HL-60 (cell line): ENCODE measurements at regions not wholly inside any gene's neighbourhood (a gene's known extent, or its start where the extent isn't known, plus 50 kb on each side); places are given as distances from the start of the nearest gene placed in this dataset.

ENCODE experiments used
- DNase-seq, 2 experiments: peaks; one replicate each; pipeline ENCODE4 v3.0.0-alpha.2; 2010 to 2020; ENCODE audit warnings: low read depth in 1 of 2, low spot score in 1 of 2
- H3K27ac ChIP-seq: fragments of 250-450 bp; sonication (Bioruptor Pico); replicated peaks from 2 replicates; pipeline ENCODE4 v1.5.1; 2020; ENCODE audit warnings: mild to moderate bottlenecking, moderate library complexity
- H3K27me3 ChIP-seq: fragments of 250-450 bp; sonication (Bioruptor Pico); 2 replicates; pipeline ENCODE4 v1.5.1; 2021; ENCODE audit warnings: mild to moderate bottlenecking, moderate library complexity; ENCODE audit not compliant: insufficient read depth, poor library complexity, severe bottlenecking
- H3K4me3 ChIP-seq: replicated peaks from 2 replicates; pipeline ENCODE4 v1.5.1; 2011; ENCODE audit warnings: mild to moderate bottlenecking, control low read depth, low read length; ENCODE audit not compliant: insufficient read depth
- CTCF ChIP-seq: IDR thresholded peaks from one replicate; pipeline ENCODE4 v1.5.1; 2011; ENCODE audit warnings: low read length, control low read depth, inconsistent platforms; ENCODE audit not compliant: insufficient read depth
- GABPA ChIP-seq: IDR thresholded peaks from 2 replicates; pipeline ENCODE4 v1.6.1; 2012; ENCODE audit warnings: low read depth
- POLR2AphosphoS5 ChIP-seq: IDR thresholded peaks from 2 replicates; pipeline ENCODE4 v1.6.1; 2012; ENCODE audit warnings: low read depth
- REST ChIP-seq: IDR thresholded peaks from 2 replicates; pipeline ENCODE4 v1.6.1; 2012; ENCODE audit warnings: low read depth; ENCODE audit not compliant: insufficient replicate concordance
- SPI1 ChIP-seq: IDR thresholded peaks from 2 replicates; pipeline ENCODE4 v1.6.1; 2012; ENCODE audit warnings: low read depth, mild to moderate bottlenecking, borderline replicate concordance

GRCh38 chr3:193824365-193824764, 231.4 kb downstream of the OPA1 start:
- no peak for DNase-seq
- H3K27me3 ChIP-seq = no peaks in the 10 kb centered on the region
- no peak overlapping the region for H3K4me3 ChIP-seq
- TF ChIP-seq SPI1 (no peak), REST (no peak), GABPA (no peak), POLR2AphosphoS5 (no peak), CTCF (no peak)
- H3K27ac ChIP-seq = no peak overlapping the region

DNA sequence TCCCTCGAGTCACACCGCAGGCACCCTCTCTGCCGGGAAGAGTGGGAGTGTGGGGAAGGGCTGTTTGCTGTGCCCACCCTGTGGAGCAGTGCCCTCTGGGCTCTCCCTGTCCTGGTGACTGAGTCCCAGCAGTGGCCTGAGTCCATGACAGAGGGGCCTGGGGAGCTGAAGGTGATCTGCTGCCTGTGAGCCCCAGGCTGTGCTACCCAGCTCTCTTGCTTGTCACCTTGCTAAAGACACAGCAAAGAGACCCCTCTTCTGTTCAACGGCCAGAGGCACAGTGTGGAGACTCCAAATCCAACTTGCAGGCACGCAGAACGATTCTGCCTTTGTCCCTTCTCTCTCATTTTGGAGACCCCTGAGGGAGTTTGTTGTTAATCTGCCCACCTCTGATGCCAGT, 232.6 kb downstream of the OPA1 start:
- Histone ChIP-seq H3K27ac (no peak overlapping the region), H3K27me3 (no peaks in the 10 kb centered on the region)
- TF ChIP-seq POLR2AphosphoS5 (no peak), GABPA (no peak), CTCF (no peak), REST (no peak), SPI1 (no peak)

DNA sequence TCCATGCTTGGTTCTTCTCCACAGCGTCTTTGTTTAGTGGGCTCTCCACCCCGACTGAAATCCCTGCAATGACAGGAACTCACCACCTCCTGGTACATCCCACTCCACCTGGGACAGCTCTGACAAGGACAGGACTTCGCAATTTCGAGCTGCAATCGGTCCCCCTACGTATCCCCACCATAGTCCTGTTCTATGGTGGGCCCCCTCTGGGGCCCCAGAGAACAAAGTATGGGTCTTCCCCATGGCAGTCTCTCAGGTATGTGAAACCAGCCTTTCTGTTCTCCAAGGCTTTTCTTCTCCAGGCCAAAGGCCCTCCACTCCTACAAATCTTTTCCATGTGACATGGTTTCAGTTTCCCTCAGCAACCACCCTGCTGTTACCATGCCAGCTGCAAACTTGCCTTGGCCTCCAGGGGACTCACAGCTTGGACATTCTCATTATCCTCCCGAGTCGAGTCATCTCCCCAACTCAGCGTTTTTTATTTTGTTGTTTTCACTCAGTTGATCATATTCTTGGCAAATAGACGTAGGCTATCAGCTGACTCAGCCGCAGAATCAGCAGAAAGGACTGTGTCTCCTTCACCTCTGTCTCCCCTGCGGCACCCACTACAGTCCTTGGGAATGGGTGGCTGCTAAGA, 233.3 kb downstream of the OPA1 start:
- TF ChIP-seq POLR2AphosphoS5 (no peak), CTCF (no peak), SPI1 (no peak), GABPA (no peak), REST (no peak)

More for the DNA sequence above, 232.6 kb downstream of the OPA1 start:
- no peak for DNase-seq
- H3K4me3 ChIP-seq = no peak overlapping the region

More for the DNA sequence above, 233.3 kb downstream of the OPA1 start:
- DNase-seq = no peak
- H3K27me3 ChIP-seq = no peaks in the 10 kb centered on the region
- H3K4me3 ChIP-seq = no peak overlapping the region
- no peak overlapping the region for H3K27ac ChIP-seq
